Nephron (organoid): ENCODE measurements at regions not wholly inside any gene's neighbourhood (a gene's known extent, or its start where the extent isn't known, plus 50 kb on each side); places are given as distances from the start of the nearest gene placed in this dataset.

ENCODE experiments used
- H3K27ac Mint-ChIP-seq, 3 experiments: 2 replicates each; pipeline ENCODE4 v1.8.0; 2020; ENCODE audit warnings: mixed read lengths in 3 of 3, mild to moderate bottlenecking in 2 of 3, moderate library complexity in 1 of 3
- H3K27me3 Mint-ChIP-seq: 2 replicates; pipeline ENCODE4 v1.8.0; 2021; ENCODE audit warnings: low read depth, mild to moderate bottlenecking, moderate library complexity, mixed read lengths
- H3K36me3 Mint-ChIP-seq: 2 replicates; pipeline ENCODE4 v1.8.0; 2020; ENCODE audit warnings: low read depth, mixed read lengths
- H3K4me1 Mint-ChIP-seq: 2 replicates; pipeline ENCODE4 v1.8.0; 2020; ENCODE audit warnings: mixed read lengths
- H3K4me3 Mint-ChIP-seq, 3 experiments: 2 replicates each; pipeline ENCODE4 v1.8.0; 2020; ENCODE audit warnings: mild to moderate bottlenecking in 3 of 3, mixed read lengths in 3 of 3, moderate library complexity in 2 of 3
- H3K9me3 Mint-ChIP-seq: 2 replicates; pipeline ENCODE4 v1.8.0; 2020; ENCODE audit warnings: mixed read lengths
- CTCF ChIP-seq, 3 experiments: fragments of 200-600 bp; sonication (generic); IDR thresholded peaks; one replicate each; pipeline ENCODE4 v1.5.0; 2021; ENCODE audit warnings: antibody characterized with exemption in 3 of 3; ENCODE audit not compliant: unreplicated experiment in 3 of 3

- Mint-ChIP-seq H3K4me3 (no peak overlapping the region), H3K36me3 (peaks cover 5% of the 10 kb centered on the region), H3K4me1 (peaks cover 36% of the 10 kb centered on the region), H3K27me3 (no peaks in the 10 kb centered on the region), H3K9me3 (peaks cover 4% of the 10 kb centered on the region), H3K27ac (peak overlapping the region in 2 of 3 experiments; percentile 78 to 95)
- TF ChIP-seq CTCF (IDR thresholded peaks at IDR 0.05; ENCODE audit: unreplicated experiment in 3 of 3): no peak
Observed at GRCh38 chr5:173830421-173830820, 57.7 kb upstream of the CPEB4 start.

- Mint-ChIP-seq H3K4me3 (no peak overlapping the region), H3K36me3 (peaks cover 5% of the 10 kb centered on the region), H3K4me1 (peaks cover 35% of the 10 kb centered on the region), H3K27ac (peak overlapping the region in 2 of 3 experiments; percentile 6 to 95), H3K9me3 (peaks cover 4% of the 10 kb centered on the region), H3K27me3 (no peaks in the 10 kb centered on the region)
- TF ChIP-seq CTCF (IDR thresholded peaks at IDR 0.05; ENCODE audit: unreplicated experiment in 3 of 3): no peak
Observed at GRCh38 chr5:173831196-173831914, 56.8 kb upstream of the CPEB4 start.

- H3K27ac Mint-ChIP-seq: peak overlapping the region; percentile 34 to 70 (median 67)
- peaks cover 35% of the 10 kb centered on the region for H3K4me1 Mint-ChIP-seq
- no peaks in the 10 kb centered on the region for H3K27me3 Mint-ChIP-seq
- H3K9me3 Mint-ChIP-seq: peaks cover 4% of the 10 kb centered on the region
- no peak overlapping the region for H3K4me3 Mint-ChIP-seq
- no peak for TF ChIP-seq CTCF (IDR thresholded peaks at IDR 0.05; ENCODE audit: unreplicated experiment in 3 of 3)
- H3K36me3 Mint-ChIP-seq: peaks cover 5% of the 10 kb centered on the region
Observed at GRCh38 chr5:173832386-173832785, 55.8 kb upstream of the CPEB4 start.

- no peak overlapping the region for H3K4me3 Mint-ChIP-seq
- no peak for TF ChIP-seq CTCF (IDR thresholded peaks at IDR 0.05; ENCODE audit: unreplicated experiment in 3 of 3)
- H3K36me3 Mint-ChIP-seq: no peaks in the 10 kb centered on the region
- peaks cover 35% of the 10 kb centered on the region for H3K4me1 Mint-ChIP-seq
- no peaks in the 10 kb centered on the region for H3K27me3 Mint-ChIP-seq
- H3K9me3 Mint-ChIP-seq: no peaks in the 10 kb centered on the region
- H3K27ac Mint-ChIP-seq: peak overlapping the region; percentile 34 to 70 (median 67)
Observed at GRCh38 chr5:173833196-173833985, 54.8 kb upstream of the CPEB4 start.

- Mint-ChIP-seq H3K4me3 (no peak overlapping the region), H3K9me3 (no peaks in the 10 kb centered on the region), H3K27ac (peak overlapping the region; percentile 34 to 70 (median 67))
Observed at GRCh38 chr5:173834071-173834771, 53.9 kb upstream of the CPEB4 start.

More at GRCh38 chr5:173834071-173834771, 53.9 kb upstream of the CPEB4 start:
- Mint-ChIP-seq H3K36me3 (no peaks in the 10 kb centered on the region), H3K4me1 (peaks cover 35% of the 10 kb centered on the region), H3K27me3 (no peaks in the 10 kb centered on the region)
- no peak for TF ChIP-seq CTCF (IDR thresholded peaks at IDR 0.05; ENCODE audit: unreplicated experiment in 3 of 3)
